BJ (cell line): ENCODE measurements at regions not wholly inside any gene's neighbourhood (a gene's known extent, or its start where the extent isn't known, plus 50 kb on each side); places are given as distances from the start of the nearest gene placed in this dataset.

Experiments used
- CTCF ChIA-PET: fragments of 350-600 bp; formaldehyde crosslinking; extraction: SDS; loops from one replicate; lab custom pipeline; 2021; ENCODE audit warnings: antibody characterized with exemption, inconsistent platforms; lab: Yijun Ruan, JAX
- POLR2A ChIA-PET: fragments of 300-600 bp; sonication (Branson Sonifier 250); formaldehyde crosslinking; extraction: SDS; loops from one replicate; lab custom pipeline; 2021; ENCODE audit warnings: antibody characterized with exemption; lab: Charles Lee
- DNase-seq: peaks from one replicate; pipeline ENCODE4 v3.0.0-alpha.2; 2011; ENCODE audit warnings: low read depth
- H3K27me3 ChIP-seq: 2 replicates; pipeline ENCODE4 v1.6.0; 2011; ENCODE audit warnings: low read length; ENCODE audit not compliant: control insufficient read depth, insufficient read depth
- H3K36me3 ChIP-seq: 2 replicates; pipeline ENCODE4 v1.5.1; 2011; ENCODE audit warnings: low read length; ENCODE audit not compliant: control insufficient read depth, insufficient read depth
- H3K4me3 ChIP-seq: 2 replicates; pipeline ENCODE4 v1.5.1; 2011; ENCODE audit warnings: low read depth, mild to moderate bottlenecking, control low read depth, low read length
- CTCF ChIP-seq: IDR thresholded peaks from 2 replicates; pipeline ENCODE4 v1.5.1; 2011; ENCODE audit warnings: low read depth, mild to moderate bottlenecking, control low read depth, inconsistent platforms, low read length, moderate library complexity; ENCODE audit not compliant: insufficient read depth

GRCh38 chr6:163886428-163886827 is 471.9 kb downstream of the QKI start:
- ChIA-PET CTCF (interaction anchor here (0.9 kb wide), 1 partner anchor 19 kb away, joined by 3 read pairs; no protein-coding TSS in a partner anchor), POLR2A (no interaction called here)
- DNase-seq: no peak
- no peak for TF ChIP-seq CTCF
- H3K27me3 ChIP-seq: no peaks in the 10 kb centered on the region; the same call in 1 of the 2 replicates
- no peak overlapping the region for H3K4me3 ChIP-seq
- H3K36me3 ChIP-seq: no peaks in the 10 kb centered on the region

DNA sequence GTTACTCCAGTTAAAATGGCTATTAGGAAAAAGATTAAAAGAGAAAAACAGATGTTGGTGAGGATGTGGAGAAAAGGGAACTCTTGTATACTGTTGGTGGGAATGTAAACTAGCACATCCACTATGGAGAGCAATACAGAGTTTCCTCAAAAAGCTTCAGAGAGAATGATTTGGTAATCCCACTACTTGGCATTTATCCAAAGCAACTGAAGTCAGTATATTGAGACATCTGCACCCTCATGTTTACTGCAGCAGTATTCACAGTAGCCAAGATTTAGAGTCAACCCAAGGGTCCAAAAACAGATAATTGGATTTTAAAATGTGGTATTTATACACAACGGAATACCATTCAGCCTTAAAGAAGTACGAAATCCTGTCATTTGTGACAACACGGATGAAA is 469.5 kb downstream of the QKI start:
- DNase-seq: no peak
- Histone ChIP-seq H3K36me3 (no peaks in the 10 kb centered on the region), H3K4me3 (no peak overlapping the region), H3K27me3 (no peaks in the 10 kb centered on the region)
- CTCF ChIA-PET: no interaction called here
- no peak for TF ChIP-seq CTCF
- POLR2A ChIA-PET: no interaction called here

GRCh38 chr6:163878698-163879097 is 464.2 kb downstream of the QKI start:
- no peak for DNase-seq
- no peaks in the 10 kb centered on the region for H3K36me3 ChIP-seq
- CTCF ChIA-PET: no interaction called here
- H3K27me3 ChIP-seq: no peaks in the 10 kb centered on the region
- no peak overlapping the region for H3K4me3 ChIP-seq
- POLR2A ChIA-PET: no interaction called here
- TF ChIP-seq CTCF: no peak

DNA sequence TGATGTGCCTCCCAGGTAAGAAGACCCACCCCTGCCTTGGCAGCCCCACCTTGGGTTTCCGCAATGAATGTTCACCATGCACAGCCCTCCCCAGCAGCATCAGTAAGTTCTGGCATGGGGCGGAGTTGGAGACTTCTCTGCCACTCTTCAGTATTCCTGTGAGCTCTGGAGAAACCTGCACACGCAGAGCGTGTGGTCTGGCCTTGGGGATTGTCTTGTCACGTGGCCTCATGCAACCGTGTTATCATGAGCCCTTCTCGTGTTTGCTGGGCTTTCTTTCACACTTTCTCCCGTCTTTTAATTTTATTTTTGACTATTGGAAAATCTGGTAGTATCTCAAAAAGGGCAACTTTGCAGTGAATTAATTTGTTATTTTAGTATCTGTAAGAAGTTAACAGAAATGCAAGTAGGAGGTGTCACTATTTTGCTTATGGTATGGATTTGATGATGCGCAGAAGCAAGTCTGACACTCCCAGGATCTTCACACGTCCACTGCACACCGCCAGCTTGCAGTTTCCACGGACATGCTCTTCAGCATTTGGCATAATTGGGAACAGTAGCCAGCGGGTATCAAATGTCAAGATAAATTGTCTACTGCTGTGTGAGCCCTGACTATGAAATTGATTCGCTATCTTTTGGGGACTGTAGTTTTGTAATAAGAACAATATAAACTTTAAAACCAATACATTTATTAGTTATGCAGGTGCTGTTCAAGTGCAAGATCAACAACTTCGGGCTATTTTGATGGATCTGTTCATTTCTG is 463.5 kb downstream of the QKI start:
- no peak for DNase-seq
- POLR2A ChIA-PET: no interaction called here
- CTCF ChIA-PET: no interaction called here
- no peak for TF ChIP-seq CTCF
- no peaks in the 10 kb centered on the region for H3K27me3 ChIP-seq
- no peak overlapping the region for H3K4me3 ChIP-seq
- no peaks in the 10 kb centered on the region for H3K36me3 ChIP-seq

GRCh38 chr6:163876391-163876790 is 461.9 kb downstream of the QKI start:
- CTCF ChIA-PET: interaction anchor here (0.6 kb wide), 1 partner anchor 22 kb away, joined by 3 read pairs; no protein-coding TSS in a partner anchor
- no peak for TF ChIP-seq CTCF

More at GRCh38 chr6:163876391-163876790, 461.9 kb downstream of the QKI start:
- no peaks in the 10 kb centered on the region for H3K27me3 ChIP-seq
- no peak overlapping the region for H3K4me3 ChIP-seq
- POLR2A ChIA-PET: no interaction called here
- H3K36me3 ChIP-seq: no peaks in the 10 kb centered on the region
- no peak for DNase-seq
